ENCODE measurements at regions not wholly inside any gene's neighbourhood (a gene's known extent, or its start where the extent isn't known, plus 50 kb on each side); places are given as distances from the start of the nearest gene placed in this dataset.

DNA sequence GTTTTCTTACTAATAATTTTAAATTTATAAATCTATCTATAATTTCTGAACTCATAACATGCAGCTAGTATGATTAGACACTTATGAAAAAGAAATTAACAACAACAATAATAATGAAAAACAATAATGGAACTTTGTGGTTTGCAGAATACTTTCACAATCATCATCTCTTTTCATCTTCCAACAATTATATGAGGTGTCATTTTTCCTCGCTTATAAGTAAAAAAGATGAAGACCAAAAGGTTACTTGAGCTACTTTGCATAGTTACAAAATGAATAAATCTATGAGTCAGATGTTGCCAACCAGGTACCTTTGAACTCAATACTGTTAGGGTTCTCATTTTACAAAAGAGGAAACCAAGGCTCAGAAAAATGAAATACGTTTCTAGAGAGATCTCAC lies 98.5 kb upstream of the ELOVL6 start:
- Histone ChIP-seq H3K9ac (ENCODE audit: extremely low read depth, insufficient read length, low read length) (no peak overlapping the region), H2BK20ac (ENCODE audit: low read depth, low read length, poor library complexity, severe bottlenecking) (no peak overlapping the region), H3K23me2 (ENCODE audit: insufficient read length, low read depth, low read length, poor library complexity, severe bottlenecking) (no peaks in the 10 kb centered on the region), H2BK5ac (ENCODE audit: insufficient read length, low read length) (no peak overlapping the region), H4K20me1 (ENCODE audit: control insufficient read depth, insufficient read depth, insufficient read length) (no peaks in the 10 kb centered on the region), H3K79me1 (ENCODE audit: insufficient read depth, low read depth, low read length, poor library complexity, severe bottlenecking) (no peaks in the 10 kb centered on the region), H3K23ac (ENCODE audit: insufficient read length, low read depth, low read length) (no peak overlapping the region), H2BK15ac (ENCODE audit: low read depth, low read length) (no peak overlapping the region), H4K91ac (ENCODE audit: insufficient read length, low read depth, low read length) (no peak overlapping the region), H4K5ac (ENCODE audit: insufficient read length, low read depth, low read length) (no peak overlapping the region), H3K79me2 (ENCODE audit: insufficient read depth, low read length) (no peaks in the 10 kb centered on the region), H3K14ac (ENCODE audit: insufficient read depth, low read length) (no peak overlapping the region), H3K4me1 (ENCODE audit: insufficient read depth, low read length) (no peaks in the 10 kb centered on the region), H3T11ph (ENCODE audit: low read length) (no peak overlapping the region), H2BK120ac (ENCODE audit: low read depth, low read length, poor library complexity, severe bottlenecking) (no peak overlapping the region), H3K18ac (ENCODE audit: insufficient read length, low read depth, low read length) (no peak overlapping the region), H2BK12ac (ENCODE audit: insufficient read length, low read depth, low read length) (no peak overlapping the region), H3K4me2 (ENCODE audit: insufficient read depth, insufficient read length, low read length) (no peak overlapping the region), H3K27me3 (ENCODE audit: insufficient read depth, low read length) (no peaks in the 10 kb centered on the region), H2AK5ac (ENCODE audit: insufficient read length, low read length) (no peak overlapping the region), H2AFZ (ENCODE audit: low read length) (no peak overlapping the region), H3K4ac (ENCODE audit: low read depth, low read length) (no peak overlapping the region), H3K56ac (ENCODE audit: insufficient read length, low read depth, low read length) (no peak overlapping the region), H4K8ac (replicated peaks; ENCODE audit: insufficient read length, low read depth, low read length) (no peak overlapping the region), H3K27ac (ENCODE audit: insufficient read length, low read depth, low read length) (no peak overlapping the region), H3K9me3 (ENCODE audit: control insufficient read depth, low read depth, low read length) (no peaks in the 10 kb centered on the region)
- WGBS (ENCODE audit: extremely low coverage, insufficient read length, low lambda C conversion rate), result no CpG with 5 or more reads among the region's 2 CpGs
- TF ChIP-seq, protein P1, sequence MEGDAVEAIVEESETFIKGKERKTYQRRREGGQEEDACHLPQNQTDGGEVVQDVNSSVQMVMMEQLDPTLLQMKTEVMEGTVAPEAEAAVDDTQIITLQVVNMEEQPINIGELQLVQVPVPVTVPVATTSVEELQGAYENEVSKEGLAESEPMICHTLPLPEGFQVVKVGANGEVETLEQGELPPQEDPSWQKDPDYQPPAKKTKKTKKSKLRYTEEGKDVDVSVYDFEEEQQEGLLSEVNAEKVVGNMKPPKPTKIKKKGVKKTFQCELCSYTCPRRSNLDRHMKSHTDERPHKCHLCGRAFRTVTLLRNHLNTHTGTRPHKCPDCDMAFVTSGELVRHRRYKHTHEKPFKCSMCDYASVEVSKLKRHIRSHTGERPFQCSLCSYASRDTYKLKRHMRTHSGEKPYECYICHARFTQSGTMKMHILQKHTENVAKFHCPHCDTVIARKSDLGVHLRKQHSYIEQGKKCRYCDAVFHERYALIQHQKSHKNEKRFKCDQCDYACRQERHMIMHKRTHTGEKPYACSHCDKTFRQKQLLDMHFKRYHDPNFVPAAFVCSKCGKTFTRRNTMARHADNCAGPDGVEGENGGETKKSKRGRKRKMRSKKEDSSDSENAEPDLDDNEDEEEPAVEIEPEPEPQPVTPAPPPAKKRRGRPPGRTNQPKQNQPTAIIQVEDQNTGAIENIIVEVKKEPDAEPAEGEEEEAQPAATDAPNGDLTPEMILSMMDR (conservative IDR thresholded peaks at IDR 0.05), result no peak
- no peak overlapping the region for H3K4me3 Mint-ChIP-seq
- no peaks in the 10 kb centered on the region; a peak in 2 of 5 replicates for H3K9me3 Mint-ChIP-seq
- no peaks in the 10 kb centered on the region for H3K4me1 Mint-ChIP-seq
- no peaks in the 10 kb centered on the region for H3K27me3 Mint-ChIP-seq (ENCODE audit: low read depth)
- no peak for DNase-seq
- H3K27ac Mint-ChIP-seq, result no peak overlapping the region
- no peaks in the 10 kb centered on the region for H3K36me3 Mint-ChIP-seq (ENCODE audit: insufficient read depth in 1 of 3, low read depth in 3 of 3)

Measured in H9 (cell line).